ENCODE measurements at regions not wholly inside any gene's neighbourhood (a gene's known extent, or its start where the extent isn't known, plus 50 kb on each side); places are given as distances from the start of the nearest gene placed in this dataset.

- DNase-seq, result no peak
Measured at GRCh38 chr2:6487765-6488164, 377.9 kb downstream of the CMPK2 start.

- no peak for DNase-seq
Measured at GRCh38 chr2:6492573-6492972, 373.1 kb downstream of the CMPK2 start.

GRCh38 chr2:6493266-6493665 lies 372.4 kb downstream of the CMPK2 start:
- no peak for DNase-seq

GRCh38 chr2:6493669-6494068 lies 372.0 kb downstream of the CMPK2 start:
- DNase-seq, result no peak

- no peak for DNase-seq
Measured at GRCh38 chr2:6495466-6495865, 370.2 kb downstream of the CMPK2 start.

GRCh38 chr2:6496376-6496775 lies 369.3 kb downstream of the CMPK2 start:
- no peak for DNase-seq

- DNase-seq, result no peak
Measured at GRCh38 chr2:6497048-6497447, 368.7 kb downstream of the CMPK2 start.

- DNase-seq, result no peak
Measured at GRCh38 chr2:6498841-6499240, 366.9 kb downstream of the CMPK2 start.

GRCh38 chr2:6499691-6500090 lies 366.0 kb downstream of the CMPK2 start:
- no peak for DNase-seq

GRCh38 chr2:6506361-6506794 lies 359.3 kb downstream of the CMPK2 start:
- DNase-seq, result no peak

- no peak for DNase-seq
Measured at GRCh38 chr2:6506859-6507258, 358.8 kb downstream of the CMPK2 start.

GRCh38 chr2:6510532-6510931 lies 355.2 kb downstream of the CMPK2 start:
- DNase-seq, result no peak

- DNase-seq, result no peak
Measured at GRCh38 chr2:6512589-6512988, 353.1 kb downstream of the CMPK2 start.

- no peak for DNase-seq
Measured at GRCh38 chr2:6516674-6517073, 349.0 kb downstream of the CMPK2 start.

- DNase-seq, result no peak
Measured at GRCh38 chr2:6518361-6518760, 347.3 kb downstream of the CMPK2 start.

GRCh38 chr2:6523476-6523875 lies 342.2 kb downstream of the CMPK2 start:
- DNase-seq, result no peak

GRCh38 chr2:6524691-6525474 lies 340.8 kb downstream of the CMPK2 start:
- no peak for DNase-seq

- no peak for DNase-seq
Measured at GRCh38 chr2:6525475-6525964, 340.2 kb downstream of the CMPK2 start.

- peak; percentile 4 for DNase-seq
Measured at GRCh38 chr2:6526093-6526824, 339.4 kb downstream of the CMPK2 start.

- no peak for DNase-seq
Measured at GRCh38 chr2:6531304-6531703, 334.4 kb downstream of the CMPK2 start.

GRCh38 chr2:6535572-6535971 lies 330.1 kb downstream of the CMPK2 start:
- DNase-seq, result no peak

GRCh38 chr2:6538607-6539006 lies 327.1 kb downstream of the CMPK2 start:
- no peak for DNase-seq

- DNase-seq, result no peak
Measured at GRCh38 chr2:6545336-6545735, 320.4 kb downstream of the CMPK2 start.

GRCh38 chr2:6545795-6546194 lies 319.9 kb downstream of the CMPK2 start:
- DNase-seq, result no peak

Measured in NCI-H526 treated with DMSO at 0.1 percent for 48 hours (cell line).